ENCODE measurements at regions not wholly inside any gene's neighbourhood (a gene's known extent, or its start where the extent isn't known, plus 50 kb on each side); places are given as distances from the start of the nearest gene placed in this dataset.

GRCh38 chr2:3097804-3098203 lies 279.8 kb downstream of the EIPR1 start:
- no peak for DNase-seq (ENCODE audit: unreplicated experiment)
- Mint-ChIP-seq H3K27ac (ENCODE audit: low read depth, unreplicated experiment) (no peak overlapping the region), H3K4me1 (ENCODE audit: insufficient read depth, unreplicated experiment) (no peaks in the 10 kb centered on the region), H3K27me3 (ENCODE audit: insufficient read depth, unreplicated experiment) (peaks cover 22% of the 10 kb centered on the region), H3K9me3 (ENCODE audit: unreplicated experiment) (no peaks in the 10 kb centered on the region), H3K4me3 (ENCODE audit: unreplicated experiment) (no peak overlapping the region), H3K36me3 (ENCODE audit: insufficient read depth, unreplicated experiment) (no peaks in the 10 kb centered on the region)
- ChIA-PET CTCF (interaction anchor here (1.1 kb wide), 1 partner anchor 978 kb away, joined by 4 read pairs; no protein-coding TSS in a partner anchor), POLR2A (no interaction called here)
- intact Hi-C loops (cut with micrococcal nuclease): no loop called here
- no TSS peak for BruUV-seq (replicated peaks)
- TF ChIP-seq CTCF (IDR thresholded peaks at IDR 0.05; ENCODE audit: unreplicated experiment): no peak

DNA sequence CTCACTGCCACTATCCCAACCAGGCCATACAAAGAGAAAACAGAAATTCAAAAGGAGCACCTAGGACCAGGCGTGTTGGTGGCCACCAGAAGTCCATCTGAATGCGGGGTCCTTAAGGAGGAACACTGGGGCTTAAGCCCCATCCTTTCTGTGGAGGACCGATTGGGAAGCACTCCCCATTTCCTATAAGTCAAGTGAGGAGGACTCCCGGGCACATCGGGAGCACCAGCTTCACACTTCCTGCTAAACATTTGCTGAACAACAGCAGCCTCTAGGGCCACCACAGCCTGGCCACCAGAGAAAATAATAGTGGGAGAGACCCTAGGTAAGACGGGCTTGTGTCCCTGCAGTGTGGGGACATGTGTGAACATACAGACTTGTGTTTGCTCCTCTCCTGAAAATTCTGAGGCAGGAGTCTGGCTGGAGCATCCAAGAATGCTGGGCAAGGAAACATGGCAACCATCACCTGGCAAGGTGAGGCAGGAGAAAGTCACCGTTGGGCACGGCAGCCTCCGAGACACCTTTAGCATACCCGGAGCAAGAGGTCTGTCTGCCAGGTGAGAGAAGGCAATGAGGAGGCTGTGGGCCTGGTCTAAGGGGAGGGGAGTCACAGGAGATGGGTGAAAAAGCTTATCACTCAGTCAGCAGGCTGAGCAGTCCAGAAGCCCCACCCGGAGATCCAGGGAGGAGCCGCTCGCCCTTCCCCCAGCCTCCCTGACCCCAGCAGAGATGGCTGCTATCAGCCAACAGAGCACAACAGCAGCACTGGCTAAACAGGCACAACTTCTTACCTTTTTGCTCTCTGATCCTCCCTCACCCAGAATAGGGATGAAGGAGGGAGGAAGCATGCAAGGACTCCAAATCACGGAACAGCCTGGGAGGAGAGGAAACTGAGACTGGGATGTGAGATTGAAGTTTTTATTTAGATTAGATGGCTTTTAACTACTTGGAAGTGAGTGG lies 282.3 kb downstream of the EIPR1 start:
- no peak for TF ChIP-seq CTCF (IDR thresholded peaks at IDR 0.05; ENCODE audit: unreplicated experiment)
- DNase-seq (ENCODE audit: unreplicated experiment): no peak
- Mint-ChIP-seq H3K9me3 (ENCODE audit: unreplicated experiment) (no peaks in the 10 kb centered on the region), H3K4me1 (ENCODE audit: insufficient read depth, unreplicated experiment) (no peaks in the 10 kb centered on the region), H3K36me3 (ENCODE audit: insufficient read depth, unreplicated experiment) (no peaks in the 10 kb centered on the region), H3K4me3 (ENCODE audit: unreplicated experiment) (no peak overlapping the region), H3K27me3 (ENCODE audit: insufficient read depth, unreplicated experiment) (peaks cover 42% of the 10 kb centered on the region), H3K27ac (ENCODE audit: low read depth, unreplicated experiment) (no peak overlapping the region)
- BruUV-seq (replicated peaks): no TSS peak
- ChIA-PET POLR2A (no interaction called here), CTCF (no interaction called here)
- intact Hi-C loops (cut with micrococcal nuclease): no loop called here

- H3K4me1 Mint-ChIP-seq (ENCODE audit: insufficient read depth, unreplicated experiment): no peaks in the 10 kb centered on the region
- no peak overlapping the region for H3K27ac Mint-ChIP-seq (ENCODE audit: low read depth, unreplicated experiment)
- no peak for DNase-seq (ENCODE audit: unreplicated experiment)
- BruUV-seq (replicated peaks): no TSS peak
- H3K27me3 Mint-ChIP-seq (ENCODE audit: insufficient read depth, unreplicated experiment): peaks cover 49% of the 10 kb centered on the region
- H3K4me3 Mint-ChIP-seq (ENCODE audit: unreplicated experiment): no peak overlapping the region
- POLR2A ChIA-PET: no interaction called here
- no peaks in the 10 kb centered on the region for H3K9me3 Mint-ChIP-seq (ENCODE audit: unreplicated experiment)
- TF ChIP-seq CTCF (IDR thresholded peaks at IDR 0.05; ENCODE audit: unreplicated experiment): no peak
- no peaks in the 10 kb centered on the region for H3K36me3 Mint-ChIP-seq (ENCODE audit: insufficient read depth, unreplicated experiment)
- CTCF ChIA-PET: no interaction called here
- intact Hi-C loops (cut with micrococcal nuclease): no loop called here
These were observed 283.3 kb downstream of the EIPR1 start for GRCh38 chr2:3094318-3094717.

DNA sequence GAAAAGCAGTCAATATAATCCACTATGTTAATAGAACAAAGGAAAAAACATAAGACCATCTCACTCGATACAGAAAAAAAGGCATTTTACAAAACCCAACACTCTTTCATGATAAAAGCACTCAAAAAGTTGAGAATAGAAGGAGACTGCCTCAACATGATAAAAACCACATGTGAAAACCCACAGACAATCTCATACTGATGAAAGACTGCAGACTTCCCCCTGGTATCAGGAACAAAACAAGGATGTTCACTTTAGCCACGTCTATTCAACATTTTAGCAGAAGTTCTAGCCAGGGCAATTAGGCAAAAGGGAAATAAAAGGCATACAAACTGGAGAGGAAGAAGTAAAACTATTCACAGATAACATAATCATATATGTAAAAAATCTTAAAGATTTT lies 285.9 kb downstream of the EIPR1 start:
- no peaks in the 10 kb centered on the region for H3K9me3 Mint-ChIP-seq (ENCODE audit: unreplicated experiment)
- no peaks in the 10 kb centered on the region for H3K4me1 Mint-ChIP-seq (ENCODE audit: insufficient read depth, unreplicated experiment)
- ChIA-PET POLR2A (no interaction called here), CTCF (no interaction called here)
- TF ChIP-seq CTCF (IDR thresholded peaks at IDR 0.05; ENCODE audit: unreplicated experiment): no peak
- H3K27me3 Mint-ChIP-seq (ENCODE audit: insufficient read depth, unreplicated experiment): peaks cover 49% of the 10 kb centered on the region
- BruUV-seq (replicated peaks): no TSS peak
- intact Hi-C loops (cut with micrococcal nuclease): no loop called here
- no peak overlapping the region for H3K27ac Mint-ChIP-seq (ENCODE audit: low read depth, unreplicated experiment)
- no peak overlapping the region for H3K4me3 Mint-ChIP-seq (ENCODE audit: unreplicated experiment)
- no peak for DNase-seq (ENCODE audit: unreplicated experiment)
- no peaks in the 10 kb centered on the region for H3K36me3 Mint-ChIP-seq (ENCODE audit: insufficient read depth, unreplicated experiment)

Measured in MCF 10A (cell line).